ENCODE measurements at regions not wholly inside any gene's neighbourhood (a gene's known extent, or its start where the extent isn't known, plus 50 kb on each side); places are given as distances from the start of the nearest gene placed in this dataset.

DNA sequence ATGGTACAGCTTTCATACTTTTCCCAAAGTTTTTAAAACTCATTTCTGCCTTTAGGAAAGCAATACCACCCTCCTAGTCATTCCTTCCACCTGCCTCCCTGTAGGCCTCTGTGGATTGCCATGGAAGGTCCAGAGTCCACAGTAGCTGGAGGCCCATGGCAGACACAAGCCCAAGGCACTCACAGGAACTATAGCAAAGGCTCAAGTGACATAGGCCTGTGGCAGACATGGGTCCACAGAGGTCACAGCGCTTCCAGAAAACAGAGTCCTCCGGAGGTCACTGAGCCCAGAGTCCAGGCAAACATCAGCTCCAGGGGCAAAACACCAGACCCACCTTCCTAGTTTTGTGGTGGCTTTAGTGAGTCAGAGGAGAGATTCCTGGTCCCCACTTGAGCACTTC lies 147.6 kb upstream of the ATP6AP2 start (continued):
- TF ChIP-seq, protein P1, sequence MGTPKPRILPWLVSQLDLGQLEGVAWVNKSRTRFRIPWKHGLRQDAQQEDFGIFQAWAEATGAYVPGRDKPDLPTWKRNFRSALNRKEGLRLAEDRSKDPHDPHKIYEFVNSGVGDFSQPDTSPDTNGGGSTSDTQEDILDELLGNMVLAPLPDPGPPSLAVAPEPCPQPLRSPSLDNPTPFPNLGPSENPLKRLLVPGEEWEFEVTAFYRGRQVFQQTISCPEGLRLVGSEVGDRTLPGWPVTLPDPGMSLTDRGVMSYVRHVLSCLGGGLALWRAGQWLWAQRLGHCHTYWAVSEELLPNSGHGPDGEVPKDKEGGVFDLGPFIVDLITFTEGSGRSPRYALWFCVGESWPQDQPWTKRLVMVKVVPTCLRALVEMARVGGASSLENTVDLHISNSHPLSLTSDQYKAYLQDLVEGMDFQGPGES (IDR thresholded peaks at IDR 0.05; ENCODE audit: low read depth, low read length) = no peak
- TF ChIP-seq, protein P2, sequence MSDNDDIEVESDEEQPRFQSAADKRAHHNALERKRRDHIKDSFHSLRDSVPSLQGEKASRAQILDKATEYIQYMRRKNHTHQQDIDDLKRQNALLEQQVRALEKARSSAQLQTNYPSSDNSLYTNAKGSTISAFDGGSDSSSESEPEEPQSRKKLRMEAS (IDR thresholded peaks at IDR 0.05; ENCODE audit: low read depth) = no peak

- no peaks in the 10 kb centered on the region for H3K79me2 ChIP-seq (ENCODE audit: insufficient read depth)
- no peak overlapping the region for H3K4me3 ChIP-seq (ENCODE audit: low read depth in 2 of 2, low read length in 1 of 2)
- 17% methylated on average over 3 of the region's 3 CpGs for WGBS (ENCODE audit: low lambda C conversion rate)
- H3K9me2 ChIP-seq = no peaks in the 10 kb centered on the region
- no peaks in the 10 kb centered on the region for H3K36me3 ChIP-seq (replicated peaks in 1 of 2; ENCODE audit: control insufficient read depth in 1 of 2, insufficient read depth in 2 of 2, low read length in 1 of 2)
- H4K20me1 ChIP-seq (ENCODE audit: insufficient read depth) = no peaks in the 10 kb centered on the region
- H3F3A ChIP-seq (replicated peaks; ENCODE audit: insufficient read depth) = no peaks in the 10 kb centered on the region
- TF ChIP-seq RFX5 (IDR thresholded peaks at IDR 0.05; ENCODE audit: low read length) = no peak
- no peak for TF ChIP-seq FOSL2 (IDR thresholded peaks at IDR 0.05; ENCODE audit: borderline replicate concordance, low read depth)
- no peak for TF ChIP-seq NRF1 (IDR thresholded peaks at IDR 0.05; ENCODE audit: low read depth, low read length)
- TF ChIP-seq SMC3 (IDR thresholded peaks at IDR 0.05; ENCODE audit: low read depth, low read length) = no peak
- ChIA-PET POLR2A (no interaction called here), CTCF (interaction anchor here (0.7 kb wide), 1 partner anchor 117 kb away, joined by 3 read pairs; no protein-coding TSS in a partner anchor)
- H3K4me2 ChIP-seq = no peak overlapping the region
- H3K27ac ChIP-seq (ENCODE audit: low read depth in 2 of 2, low read length in 1 of 2) = no peak overlapping the region
- no peak overlapping the region for H2AFZ ChIP-seq (ENCODE audit: low read depth)
- H3K9ac ChIP-seq = no peak overlapping the region
- H3K9me3 ChIP-seq = no peaks in the 10 kb centered on the region
- no peaks in the 10 kb centered on the region for H3K27me3 ChIP-seq (ENCODE audit: insufficient read depth)
- DNase-seq = no peak
- no peaks in the 10 kb centered on the region for H3K4me1 ChIP-seq (ENCODE audit: control insufficient read depth in 1 of 2, insufficient read depth in 2 of 2, low read depth in 1 of 2, low read length in 1 of 2)
Observed at GRCh38 chrX:40424259-40424658, 156.5 kb upstream of the ATP6AP2 start.

DNA sequence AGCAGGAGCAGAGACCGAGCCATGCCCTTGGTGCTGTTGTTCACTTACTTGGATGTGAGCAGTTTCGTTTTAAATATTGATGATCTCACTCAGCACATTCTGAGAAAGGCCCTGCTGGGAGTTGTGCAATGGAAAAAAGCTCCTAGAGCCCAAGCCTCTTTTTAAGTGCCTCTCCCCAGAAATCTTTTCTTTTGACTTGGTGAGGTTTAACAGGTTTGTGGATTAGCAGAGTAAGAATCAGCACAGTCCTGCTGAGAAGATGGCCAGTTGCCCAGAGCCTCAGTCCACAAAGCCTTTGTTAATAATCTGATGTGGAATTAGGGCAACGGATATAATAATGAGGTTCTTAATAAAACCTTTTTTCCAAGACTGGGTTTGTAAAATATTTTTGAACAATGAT lies 157.5 kb upstream of the ATP6AP2 start:
- no peaks in the 10 kb centered on the region for H3F3A ChIP-seq (replicated peaks; ENCODE audit: insufficient read depth)
- ChIA-PET CTCF (no interaction called here), POLR2A (no interaction called here)
- H3K4me2 ChIP-seq = no peak overlapping the region
- H3K4me3 ChIP-seq (ENCODE audit: low read depth in 2 of 2, low read length in 1 of 2) = no peak overlapping the region
- no peak for DNase-seq
- 27% methylated on average over 3 of the region's 3 CpGs for WGBS (ENCODE audit: low lambda C conversion rate)
- no peaks in the 10 kb centered on the region for H3K4me1 ChIP-seq (ENCODE audit: control insufficient read depth in 1 of 2, insufficient read depth in 2 of 2, low read depth in 1 of 2, low read length in 1 of 2)
- H3K9me3 ChIP-seq = no peaks in the 10 kb centered on the region
- no peaks in the 10 kb centered on the region for H3K27me3 ChIP-seq (ENCODE audit: insufficient read depth)
- H4K20me1 ChIP-seq (ENCODE audit: insufficient read depth) = no peaks in the 10 kb centered on the region
- no peak overlapping the region for H3K27ac ChIP-seq (ENCODE audit: low read depth in 2 of 2, low read length in 1 of 2)
- H3K9me2 ChIP-seq = no peaks in the 10 kb centered on the region
- no peaks in the 10 kb centered on the region for H3K79me2 ChIP-seq (ENCODE audit: insufficient read depth)
- H2AFZ ChIP-seq (ENCODE audit: low read depth) = no peak overlapping the region
- H3K36me3 ChIP-seq (replicated peaks in 1 of 2; ENCODE audit: control insufficient read depth in 1 of 2, insufficient read depth in 2 of 2, low read length in 1 of 2) = no peaks in the 10 kb centered on the region
- TF ChIP-seq SIN3A (IDR thresholded peaks at IDR 0.05; ENCODE audit: borderline replicate concordance, low read depth, low read length) (no peak), RXRA (IDR thresholded peaks at IDR 0.05; ENCODE audit: borderline replicate concordance, low read depth) (no peak), CHD2 (IDR thresholded peaks at IDR 0.05; ENCODE audit: low read length, partially characterized antibody) (no peak)
- TF ChIP-seq, protein P3, sequence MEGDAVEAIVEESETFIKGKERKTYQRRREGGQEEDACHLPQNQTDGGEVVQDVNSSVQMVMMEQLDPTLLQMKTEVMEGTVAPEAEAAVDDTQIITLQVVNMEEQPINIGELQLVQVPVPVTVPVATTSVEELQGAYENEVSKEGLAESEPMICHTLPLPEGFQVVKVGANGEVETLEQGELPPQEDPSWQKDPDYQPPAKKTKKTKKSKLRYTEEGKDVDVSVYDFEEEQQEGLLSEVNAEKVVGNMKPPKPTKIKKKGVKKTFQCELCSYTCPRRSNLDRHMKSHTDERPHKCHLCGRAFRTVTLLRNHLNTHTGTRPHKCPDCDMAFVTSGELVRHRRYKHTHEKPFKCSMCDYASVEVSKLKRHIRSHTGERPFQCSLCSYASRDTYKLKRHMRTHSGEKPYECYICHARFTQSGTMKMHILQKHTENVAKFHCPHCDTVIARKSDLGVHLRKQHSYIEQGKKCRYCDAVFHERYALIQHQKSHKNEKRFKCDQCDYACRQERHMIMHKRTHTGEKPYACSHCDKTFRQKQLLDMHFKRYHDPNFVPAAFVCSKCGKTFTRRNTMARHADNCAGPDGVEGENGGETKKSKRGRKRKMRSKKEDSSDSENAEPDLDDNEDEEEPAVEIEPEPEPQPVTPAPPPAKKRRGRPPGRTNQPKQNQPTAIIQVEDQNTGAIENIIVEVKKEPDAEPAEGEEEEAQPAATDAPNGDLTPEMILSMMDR (IDR thresholded peaks at IDR 0.05) = no peak
- TF ChIP-seq, protein P2 (IDR thresholded peaks at IDR 0.05; ENCODE audit: low read depth) = no peak
- H3K9ac ChIP-seq = no peak overlapping the region

Measured in SK-N-SH (cell line).